Bronchial epithelial cell (primary cell): ENCODE measurements at regions not wholly inside any gene's neighbourhood (a gene's known extent, or its start where the extent isn't known, plus 50 kb on each side); places are given as distances from the start of the nearest gene placed in this dataset.

Source experiments
- DNase-seq: peaks from one replicate; pipeline ENCODE4 v3.0.0-alpha.2; 2010; ENCODE audit warnings: low read depth
- FAIRE-seq: peaks from 2 replicates; lab custom pipeline; 2011; peaks lifted over from hg19 to GRCh38; lab: Jason Lieb, UNC
- H3K27me3 ChIP-seq: 2 replicates; pipeline ENCODE4 v1.5.1; 2011; ENCODE audit warnings: low read length; ENCODE audit not compliant: control insufficient read depth, insufficient read depth
- H3K36me3 ChIP-seq: 2 replicates; pipeline ENCODE4 v1.5.1; 2011; ENCODE audit warnings: low read length; ENCODE audit not compliant: control insufficient read depth, insufficient read depth
- H3K4me3 ChIP-seq: 2 replicates; pipeline ENCODE4 v1.5.1; 2011; ENCODE audit warnings: mild to moderate bottlenecking, low read depth, low read length, control low read depth
- TF ChIP-seq, protein P1 (sequence below): IDR thresholded peaks from 2 replicates; pipeline ENCODE4 v1.5.1; 2011; ENCODE audit warnings: mild to moderate bottlenecking, moderate library complexity, low read length, control low read depth, inconsistent platforms; ENCODE audit not compliant: insufficient read depth, severe bottlenecking

- Histone ChIP-seq H3K27me3 (no peaks in the 10 kb centered on the region), H3K36me3 (no peaks in the 10 kb centered on the region), H3K4me3 (no peak overlapping the region)
- TF ChIP-seq, protein P1, sequence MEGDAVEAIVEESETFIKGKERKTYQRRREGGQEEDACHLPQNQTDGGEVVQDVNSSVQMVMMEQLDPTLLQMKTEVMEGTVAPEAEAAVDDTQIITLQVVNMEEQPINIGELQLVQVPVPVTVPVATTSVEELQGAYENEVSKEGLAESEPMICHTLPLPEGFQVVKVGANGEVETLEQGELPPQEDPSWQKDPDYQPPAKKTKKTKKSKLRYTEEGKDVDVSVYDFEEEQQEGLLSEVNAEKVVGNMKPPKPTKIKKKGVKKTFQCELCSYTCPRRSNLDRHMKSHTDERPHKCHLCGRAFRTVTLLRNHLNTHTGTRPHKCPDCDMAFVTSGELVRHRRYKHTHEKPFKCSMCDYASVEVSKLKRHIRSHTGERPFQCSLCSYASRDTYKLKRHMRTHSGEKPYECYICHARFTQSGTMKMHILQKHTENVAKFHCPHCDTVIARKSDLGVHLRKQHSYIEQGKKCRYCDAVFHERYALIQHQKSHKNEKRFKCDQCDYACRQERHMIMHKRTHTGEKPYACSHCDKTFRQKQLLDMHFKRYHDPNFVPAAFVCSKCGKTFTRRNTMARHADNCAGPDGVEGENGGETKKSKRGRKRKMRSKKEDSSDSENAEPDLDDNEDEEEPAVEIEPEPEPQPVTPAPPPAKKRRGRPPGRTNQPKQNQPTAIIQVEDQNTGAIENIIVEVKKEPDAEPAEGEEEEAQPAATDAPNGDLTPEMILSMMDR: no peak
- peak; percentile 36 for FAIRE-seq
- DNase-seq: peak; percentile 18
These were observed 129.5 kb downstream of the FAM124B start for GRCh38 chr2:224272237-224272910.

- no peaks in the 10 kb centered on the region for H3K27me3 ChIP-seq
- H3K4me3 ChIP-seq: no peak overlapping the region
- H3K36me3 ChIP-seq: no peaks in the 10 kb centered on the region
- FAIRE-seq (peak; percentile 36), DNase-seq (no peak)
- TF ChIP-seq, protein P1: no peak
These were observed 130.2 kb downstream of the FAM124B start for GRCh38 chr2:224271617-224272236.

GRCh38 chr2:224268441-224268840, 133.5 kb downstream of the FAM124B start:
- no peaks in the 10 kb centered on the region for H3K27me3 ChIP-seq
- FAIRE-seq (no peak), DNase-seq (peak; percentile 98)
- no peaks in the 10 kb centered on the region for H3K36me3 ChIP-seq
- no peak overlapping the region for H3K4me3 ChIP-seq
- TF ChIP-seq, protein P1: no peak

DNA sequence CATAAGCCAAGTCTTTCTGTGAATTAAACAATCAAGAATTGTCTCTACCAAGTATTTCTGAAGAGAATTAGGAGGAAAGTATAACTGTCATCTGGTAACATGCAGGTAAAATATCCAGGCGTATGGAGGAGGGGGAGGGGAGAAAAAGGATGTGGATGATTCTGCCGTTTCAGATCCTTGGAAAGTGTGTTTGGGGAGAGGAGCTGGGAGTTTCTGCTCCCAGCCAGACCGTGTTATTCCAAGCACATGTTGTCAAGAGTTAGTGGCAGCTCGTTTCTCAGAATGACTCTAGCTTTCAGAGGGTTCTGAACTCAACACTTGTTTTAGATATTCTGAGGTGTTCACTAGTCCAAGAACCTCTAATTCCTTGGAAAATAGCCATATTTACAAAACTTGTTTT, 137.6 kb downstream of the FAM124B start:
- DNase-seq (no peak), FAIRE-seq (no peak)
- Histone ChIP-seq H3K4me3 (no peak overlapping the region), H3K27me3 (no peaks in the 10 kb centered on the region), H3K36me3 (no peaks in the 10 kb centered on the region)
- TF ChIP-seq, protein P1: no peak

DNA sequence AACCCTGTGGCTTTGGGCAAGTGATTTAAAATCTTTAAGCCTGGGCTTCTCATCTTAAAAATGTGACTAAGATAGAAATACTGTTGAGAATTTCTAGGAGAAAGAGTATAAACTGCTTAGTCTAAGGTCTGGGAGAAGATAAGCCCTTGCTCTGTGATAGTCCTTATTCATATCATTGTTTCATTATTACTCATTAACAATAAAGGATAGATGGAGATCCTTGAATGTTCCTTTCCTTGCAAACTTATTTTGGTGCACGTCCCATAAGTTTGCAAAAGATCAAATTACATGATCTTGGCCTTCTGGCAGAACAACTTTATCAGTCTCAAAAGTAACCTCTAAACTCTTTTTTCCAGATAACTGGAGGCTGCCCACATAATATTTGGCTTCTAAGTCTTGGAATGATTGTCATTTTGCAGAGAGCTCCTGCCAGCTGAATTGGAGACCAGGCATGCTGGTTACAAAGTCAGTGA, 138.3 kb downstream of the FAM124B start:
- Histone ChIP-seq H3K4me3 (no peak overlapping the region), H3K27me3 (no peaks in the 10 kb centered on the region), H3K36me3 (no peaks in the 10 kb centered on the region)
- FAIRE-seq (no peak), DNase-seq (peak; percentile 31)
- TF ChIP-seq, protein P1: no peak

GRCh38 chr2:224261326-224261725, 140.6 kb downstream of the FAM124B start:
- Histone ChIP-seq H3K27me3 (no peaks in the 10 kb centered on the region), H3K36me3 (no peaks in the 10 kb centered on the region), H3K4me3 (no peak overlapping the region)
- DNase-seq (no peak), FAIRE-seq (no peak)
- TF ChIP-seq, protein P1: no peak
